ENCODE measurements at regions not wholly inside any gene's neighbourhood (a gene's known extent, or its start where the extent isn't known, plus 50 kb on each side); places are given as distances from the start of the nearest gene placed in this dataset.

DNA sequence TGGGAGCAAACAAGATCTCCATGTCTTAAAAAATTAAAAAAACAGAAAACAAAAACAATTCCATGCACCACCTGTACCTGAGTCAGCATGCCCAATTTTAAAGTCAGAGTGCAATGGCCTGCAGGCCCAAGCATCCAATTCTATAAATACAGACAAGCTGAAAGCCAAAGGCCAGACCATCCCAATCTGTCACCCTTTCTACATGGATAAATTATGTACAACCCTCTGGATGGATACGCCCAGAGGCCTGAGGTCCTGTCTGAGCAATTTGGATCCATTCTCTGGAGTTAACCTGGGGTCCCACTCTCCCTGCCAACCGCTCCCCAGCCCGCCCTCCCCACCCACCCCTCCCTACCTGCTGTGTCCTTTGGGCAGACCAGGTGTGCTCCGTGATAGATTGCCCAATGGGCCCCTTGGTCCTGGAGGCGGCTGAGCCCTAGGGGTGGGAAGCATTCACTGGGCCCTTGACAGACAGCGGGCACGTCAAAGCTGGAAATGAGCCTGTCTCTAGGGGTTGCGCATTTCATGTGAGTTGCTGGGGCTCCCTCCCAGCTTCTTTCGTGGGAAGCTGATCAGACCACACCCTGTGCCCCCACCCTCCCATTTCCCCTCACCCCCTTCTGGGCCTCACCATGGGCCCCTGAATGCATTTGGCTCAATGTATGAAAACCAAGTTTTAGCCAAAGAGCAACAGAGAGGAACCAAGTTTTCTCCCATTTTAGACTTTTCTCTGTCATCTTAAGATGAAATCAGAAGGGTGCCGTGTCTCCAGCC is 171.3 kb downstream of the BCL11B start:
- DNase-seq, result no peak

DNA sequence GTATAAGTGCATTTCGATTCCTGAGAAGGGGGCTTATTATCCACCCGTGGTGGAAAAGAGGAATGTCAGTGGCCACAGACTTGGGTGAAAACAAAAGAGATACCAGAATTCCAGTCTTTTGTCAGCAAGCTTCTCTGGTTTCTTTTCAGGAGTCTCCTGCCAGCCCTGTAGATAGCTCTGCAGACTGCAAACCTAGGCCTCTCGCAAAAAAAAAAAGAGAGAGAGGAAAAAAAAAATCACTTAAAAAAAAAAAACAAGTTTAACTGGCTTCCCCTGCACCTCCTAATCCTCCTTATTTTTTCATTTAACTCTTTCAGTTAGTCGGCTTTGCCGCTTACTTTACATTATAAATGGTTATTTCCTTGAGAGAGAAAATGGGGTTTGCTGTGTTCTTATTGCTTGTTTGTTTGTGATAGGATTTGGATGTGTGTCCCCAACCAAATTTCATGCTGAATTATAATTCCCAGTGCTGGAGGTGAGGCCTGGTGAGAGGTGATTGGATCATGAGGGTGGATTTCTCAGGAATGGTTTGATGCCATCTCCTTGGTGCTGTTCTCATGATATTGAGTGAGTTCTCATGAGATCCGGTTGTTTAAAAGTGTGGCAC is 170.0 kb downstream of the BCL11B start:
- no peak for DNase-seq

DNA sequence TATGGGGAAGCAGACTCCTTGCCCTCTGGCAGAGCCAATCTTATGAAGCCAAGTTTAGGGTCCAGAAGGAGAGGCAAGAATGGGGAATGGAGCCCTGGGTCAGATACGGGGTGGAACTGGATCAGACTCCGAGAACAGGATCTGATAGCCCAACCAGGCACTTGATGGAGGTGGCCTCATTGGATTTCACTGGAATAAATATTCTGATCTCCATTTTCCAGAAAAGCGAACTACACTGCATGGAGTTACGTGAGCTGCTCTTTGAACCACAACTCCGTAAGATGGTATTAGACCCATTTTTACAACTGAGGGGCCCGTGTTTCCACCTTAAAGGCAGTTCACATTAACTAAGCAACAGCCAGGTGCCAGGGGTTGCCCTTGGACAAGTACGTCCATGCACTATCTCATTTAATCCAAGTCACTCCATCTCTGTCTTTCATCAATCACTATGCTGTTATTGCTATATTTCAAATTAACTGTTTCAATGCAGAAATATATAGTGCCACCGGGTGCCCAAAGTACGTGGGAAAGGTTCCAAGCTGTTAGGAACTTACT is 155.2 kb downstream of the BCL11B start:
- DNase-seq, result no peak

DNA sequence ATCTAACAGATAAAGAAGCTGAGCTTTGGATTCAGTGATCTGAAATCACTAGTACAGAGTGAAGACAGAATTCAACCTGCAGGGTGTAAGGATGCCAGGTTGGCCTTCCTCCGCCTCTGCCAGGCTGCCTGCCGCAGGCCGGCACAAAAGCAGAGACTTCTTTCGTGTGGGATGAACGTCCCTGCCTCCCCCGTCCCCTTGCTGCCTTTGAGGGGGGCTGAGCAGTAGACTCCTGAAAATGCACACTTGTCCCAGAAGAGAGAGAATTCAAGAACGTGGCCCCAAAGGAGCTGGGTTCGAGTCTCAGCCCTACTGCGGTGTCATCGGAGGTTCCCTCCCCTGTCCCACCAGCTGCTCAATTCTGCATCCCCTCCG is 154.3 kb downstream of the BCL11B start:
- DNase-seq, result no peak

DNA sequence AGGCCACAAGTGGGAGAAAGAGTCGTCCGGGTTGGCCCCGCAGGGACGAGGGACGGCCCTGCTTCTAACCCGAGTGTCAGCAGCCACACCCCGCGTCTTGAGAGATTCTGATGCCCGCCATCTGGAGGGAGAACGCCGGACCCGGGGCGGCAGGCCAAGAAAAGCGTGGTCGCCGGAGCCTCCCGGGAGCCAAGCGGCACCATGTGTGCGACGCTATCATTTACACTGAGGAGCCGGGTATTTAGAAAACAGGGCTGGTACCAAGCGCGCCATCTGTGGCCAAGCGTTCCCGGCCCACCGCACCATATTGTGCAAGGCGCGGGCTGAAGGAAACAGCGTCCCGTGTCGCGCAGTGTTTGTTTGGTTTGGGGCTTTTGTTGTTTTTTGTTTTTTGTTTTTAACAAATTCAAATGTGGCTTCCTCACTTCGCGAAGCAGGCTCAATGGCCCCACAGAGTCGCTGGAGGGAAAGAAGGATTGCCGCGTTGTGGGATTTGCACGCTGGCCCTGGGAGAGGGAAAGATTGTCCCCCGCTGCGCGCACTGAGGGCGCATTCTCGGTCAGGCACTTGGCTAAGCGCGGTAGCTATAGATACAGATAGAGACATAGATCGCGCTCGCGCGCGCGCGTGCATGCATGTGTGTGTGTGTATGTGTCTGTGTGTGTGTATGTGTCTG is 153.8 kb downstream of the BCL11B start:
- no peak for DNase-seq

DNA sequence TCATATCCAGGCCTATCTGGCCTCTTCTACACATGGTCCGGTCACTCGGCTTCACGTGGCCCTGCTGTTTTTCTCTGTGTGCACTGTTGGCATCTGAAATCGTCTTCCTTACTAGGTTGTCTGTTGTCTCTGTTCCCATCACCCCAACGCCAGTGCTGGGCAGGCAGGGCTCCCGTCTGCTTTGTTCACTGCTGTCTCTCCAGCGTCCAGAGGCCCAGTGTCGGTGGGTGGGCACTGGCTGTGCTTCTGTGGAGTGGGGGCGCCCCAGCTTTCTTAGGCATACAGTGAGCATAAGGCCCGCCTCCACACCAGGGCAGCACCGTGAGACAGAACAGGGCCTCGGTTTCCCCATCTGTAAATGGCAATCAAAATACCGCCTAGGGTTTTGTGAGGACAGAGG is 153.1 kb downstream of the BCL11B start:
- no peak for DNase-seq

Measured in inflammatory macrophage treated with lipopolysaccharide for 4 hours (primary cell).